ENCODE measurements at regions not wholly inside any gene's neighbourhood (a gene's known extent, or its start where the extent isn't known, plus 50 kb on each side); places are given as distances from the start of the nearest gene placed in this dataset.

DNA sequence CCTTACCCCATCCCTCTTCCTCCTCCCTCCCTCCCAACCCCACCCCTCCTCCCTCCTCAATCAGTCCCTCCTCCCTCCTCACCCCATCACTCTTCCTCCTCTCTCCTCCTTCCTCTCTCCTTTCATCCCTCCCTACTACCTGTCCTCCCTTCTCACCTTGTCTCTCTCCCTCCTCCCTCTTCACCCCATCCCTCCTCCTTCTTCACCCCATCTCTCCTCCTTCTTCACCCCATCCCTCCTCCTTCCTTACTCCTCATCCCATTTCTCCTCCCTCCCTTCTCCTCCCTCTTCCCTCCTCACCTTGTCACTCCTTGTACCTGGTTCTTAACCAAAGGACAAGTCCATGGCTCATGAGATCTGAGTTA, 222.4 kb downstream of the TTLL2 start:
- no peak overlapping the region for H2AFZ ChIP-seq (ENCODE audit: low read depth, low read length, poor library complexity, severe bottlenecking)
- BruUV-seq (replicated peaks): no TSS peak
- no peak for TF ChIP-seq CBX3 (IDR thresholded peaks at IDR 0.05; ENCODE audit: low read depth)
- TF ChIP-seq, protein P1, sequence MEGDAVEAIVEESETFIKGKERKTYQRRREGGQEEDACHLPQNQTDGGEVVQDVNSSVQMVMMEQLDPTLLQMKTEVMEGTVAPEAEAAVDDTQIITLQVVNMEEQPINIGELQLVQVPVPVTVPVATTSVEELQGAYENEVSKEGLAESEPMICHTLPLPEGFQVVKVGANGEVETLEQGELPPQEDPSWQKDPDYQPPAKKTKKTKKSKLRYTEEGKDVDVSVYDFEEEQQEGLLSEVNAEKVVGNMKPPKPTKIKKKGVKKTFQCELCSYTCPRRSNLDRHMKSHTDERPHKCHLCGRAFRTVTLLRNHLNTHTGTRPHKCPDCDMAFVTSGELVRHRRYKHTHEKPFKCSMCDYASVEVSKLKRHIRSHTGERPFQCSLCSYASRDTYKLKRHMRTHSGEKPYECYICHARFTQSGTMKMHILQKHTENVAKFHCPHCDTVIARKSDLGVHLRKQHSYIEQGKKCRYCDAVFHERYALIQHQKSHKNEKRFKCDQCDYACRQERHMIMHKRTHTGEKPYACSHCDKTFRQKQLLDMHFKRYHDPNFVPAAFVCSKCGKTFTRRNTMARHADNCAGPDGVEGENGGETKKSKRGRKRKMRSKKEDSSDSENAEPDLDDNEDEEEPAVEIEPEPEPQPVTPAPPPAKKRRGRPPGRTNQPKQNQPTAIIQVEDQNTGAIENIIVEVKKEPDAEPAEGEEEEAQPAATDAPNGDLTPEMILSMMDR (IDR thresholded peaks at IDR 0.05 in 2 of 3, conservative IDR thresholded peaks at IDR 0.05 in 1 of 3; ENCODE audit: borderline replicate concordance in 1 of 3, insufficient read depth in 1 of 3, low read depth in 2 of 3, low read length in 2 of 3): no peak
- no peak for TF ChIP-seq EZH2phosphoT487 (IDR thresholded peaks at IDR 0.05; ENCODE audit: borderline replicate concordance)
- no peak for TF ChIP-seq ZNF274 (IDR thresholded peaks at IDR 0.05; ENCODE audit: low read depth, low read length)
- TF ChIP-seq TCF7L2 (IDR thresholded peaks at IDR 0.05; ENCODE audit: borderline replicate concordance, extremely low read depth, insufficient read depth, insufficient read length): no peak
- TF ChIP-seq RAD21 (IDR thresholded peaks at IDR 0.05; ENCODE audit: low read depth): no peak
- no peak for TF ChIP-seq EGR1 (IDR thresholded peaks at IDR 0.05; ENCODE audit: low read depth)
- TF ChIP-seq, protein P2, sequence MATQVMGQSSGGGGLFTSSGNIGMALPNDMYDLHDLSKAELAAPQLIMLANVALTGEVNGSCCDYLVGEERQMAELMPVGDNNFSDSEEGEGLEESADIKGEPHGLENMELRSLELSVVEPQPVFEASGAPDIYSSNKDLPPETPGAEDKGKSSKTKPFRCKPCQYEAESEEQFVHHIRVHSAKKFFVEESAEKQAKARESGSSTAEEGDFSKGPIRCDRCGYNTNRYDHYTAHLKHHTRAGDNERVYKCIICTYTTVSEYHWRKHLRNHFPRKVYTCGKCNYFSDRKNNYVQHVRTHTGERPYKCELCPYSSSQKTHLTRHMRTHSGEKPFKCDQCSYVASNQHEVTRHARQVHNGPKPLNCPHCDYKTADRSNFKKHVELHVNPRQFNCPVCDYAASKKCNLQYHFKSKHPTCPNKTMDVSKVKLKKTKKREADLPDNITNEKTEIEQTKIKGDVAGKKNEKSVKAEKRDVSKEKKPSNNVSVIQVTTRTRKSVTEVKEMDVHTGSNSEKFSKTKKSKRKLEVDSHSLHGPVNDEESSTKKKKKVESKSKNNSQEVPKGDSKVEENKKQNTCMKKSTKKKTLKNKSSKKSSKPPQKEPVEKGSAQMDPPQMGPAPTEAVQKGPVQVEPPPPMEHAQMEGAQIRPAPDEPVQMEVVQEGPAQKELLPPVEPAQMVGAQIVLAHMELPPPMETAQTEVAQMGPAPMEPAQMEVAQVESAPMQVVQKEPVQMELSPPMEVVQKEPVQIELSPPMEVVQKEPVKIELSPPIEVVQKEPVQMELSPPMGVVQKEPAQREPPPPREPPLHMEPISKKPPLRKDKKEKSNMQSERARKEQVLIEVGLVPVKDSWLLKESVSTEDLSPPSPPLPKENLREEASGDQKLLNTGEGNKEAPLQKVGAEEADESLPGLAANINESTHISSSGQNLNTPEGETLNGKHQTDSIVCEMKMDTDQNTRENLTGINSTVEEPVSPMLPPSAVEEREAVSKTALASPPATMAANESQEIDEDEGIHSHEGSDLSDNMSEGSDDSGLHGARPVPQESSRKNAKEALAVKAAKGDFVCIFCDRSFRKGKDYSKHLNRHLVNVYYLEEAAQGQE (IDR thresholded peaks at IDR 0.05; ENCODE audit: low read depth): no peak
- TF ChIP-seq, protein P3, sequence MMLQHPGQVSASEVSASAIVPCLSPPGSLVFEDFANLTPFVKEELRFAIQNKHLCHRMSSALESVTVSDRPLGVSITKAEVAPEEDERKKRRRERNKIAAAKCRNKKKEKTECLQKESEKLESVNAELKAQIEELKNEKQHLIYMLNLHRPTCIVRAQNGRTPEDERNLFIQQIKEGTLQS (IDR thresholded peaks at IDR 0.05): no peak
- TF ChIP-seq YY1 (IDR thresholded peaks at IDR 0.05; ENCODE audit: extremely low read depth, insufficient replicate concordance, low read depth, low read length): no peak
- no peak overlapping the region for H3K27ac ChIP-seq (ENCODE audit: low read depth, low read length)
- DNase-seq (ENCODE audit: low read depth, low spot score) (no peak), ATAC-seq (no peak)
- H3K4me1 ChIP-seq (ENCODE audit: control insufficient read depth in 1 of 2, insufficient read depth in 2 of 2, low read length in 2 of 2): no peaks in the 10 kb centered on the region
- ChIA-PET POLR2A (no interaction called here), RAD21 (ENCODE audit: low non-redundant PET in 1 of 2, low total read pairs in 2 of 2, uncharacterized antibody in 2 of 2, unreplicated experiment in 2 of 2) (no interaction called here), CTCF (no interaction called here)
- no peaks in the 10 kb centered on the region for H3K9me2 ChIP-seq (ENCODE audit: insufficient read depth)
- intact Hi-C loops (cut with micrococcal nuclease): no loop called here
- H3K4me3 ChIP-seq (replicated peaks in 1 of 2; ENCODE audit: low read depth in 1 of 2, low read length in 2 of 2): no peak overlapping the region
- no peaks in the 10 kb centered on the region for H3K27me3 ChIP-seq (ENCODE audit: insufficient read depth, low read length)
- no peaks in the 10 kb centered on the region for H3K9me3 ChIP-seq (ENCODE audit: control insufficient read depth in 1 of 2, insufficient read depth in 1 of 2, low read depth in 1 of 2, low read length in 2 of 2)
- no peak overlapping the region for H3K4me2 ChIP-seq (ENCODE audit: low read length)
- H4K20me1 ChIP-seq (ENCODE audit: insufficient read depth): no peaks in the 10 kb centered on the region
- H3K36me3 ChIP-seq (ENCODE audit: control insufficient read depth in 1 of 2, insufficient read depth in 2 of 2, low read length in 2 of 2): no peaks in the 10 kb centered on the region
- H3K9ac ChIP-seq (ENCODE audit: low read length): no peak overlapping the region
- H3K79me2 ChIP-seq (ENCODE audit: insufficient read depth, low read length): no peaks in the 10 kb centered on the region

Data from HCT116 (cell line).